Right lobe of liver (tissue), 4 donors: ENCODE measurements at regions not wholly inside any gene's neighbourhood (a gene's known extent, or its start where the extent isn't known, plus 50 kb on each side); places are given as distances from the start of the nearest gene placed in this dataset.

Source experiments
- CTCF ChIP-seq, 4 donors: fragments of 200-600 bp in 3 of 4; fragments of 450-650 bp in 1 of 4; IDR thresholded peaks; one replicate each; pipeline versions ENCODE4 v1.5.1 to v1.8.0; 2016 to 2022; ENCODE audit warnings: antibody characterized with exemption in 4 of 4, mild to moderate bottlenecking in 2 of 4
- POLR2A ChIP-seq: fragments of 450-650 bp; IDR thresholded peaks from one replicate; pipeline ENCODE4 v1.6.1; 2017; ENCODE audit warnings: antibody characterized with exemption, mild to moderate bottlenecking
- donor health status: DM: no; HTN: no; CAD: no.
- donor health status: DM: no; HTN: no; CAD: no.
- donor health status: DM: no; HTN: yes; CAD: no.

- TF ChIP-seq CTCF (IDR thresholded peaks at IDR 0.05), result no peak
- TF ChIP-seq POLR2A, result no peak
Measured at GRCh38 chr13:20340136-20340758, 108.1 kb upstream of the GJB6 start.
